NCI-H1105 (cell line): ENCODE measurements at regions not wholly inside any gene's neighbourhood (a gene's known extent, or its start where the extent isn't known, plus 50 kb on each side); places are given as distances from the start of the nearest gene placed in this dataset.
A peak's percentile ranks its signal among the peaks of the same experiment; 100 is the strongest.
"Not testable (repeated sequence)": the region's sequence is repeated elsewhere in the genome, so short reads cannot be mapped to it uniquely, and the experiment has no call there.

Experiments used
- DNase-seq: peaks from one replicate; lab custom pipeline; 2025; lab: John Stamatoyannopoulos, UW

DNA sequence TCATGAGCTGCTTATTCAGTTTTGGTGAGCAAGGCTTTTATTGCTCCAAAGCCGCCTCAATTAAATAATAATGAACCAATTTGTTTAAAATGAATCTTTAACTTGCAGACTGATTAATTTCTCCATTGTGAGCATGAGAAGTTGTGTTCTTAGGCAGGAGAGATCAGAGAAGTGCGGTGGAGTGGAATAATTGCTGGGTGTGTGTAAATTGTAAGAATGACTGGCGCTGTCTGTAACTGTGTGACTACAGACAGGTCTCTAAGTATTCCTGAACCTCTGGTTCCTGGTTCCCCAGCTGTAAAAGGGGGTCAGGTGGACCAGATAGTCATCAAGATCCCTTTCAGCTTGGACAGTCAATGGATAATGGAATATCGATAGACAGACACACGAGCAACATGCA is 98.0 kb upstream of the EFEMP1 start:
- no peak for DNase-seq

DNA sequence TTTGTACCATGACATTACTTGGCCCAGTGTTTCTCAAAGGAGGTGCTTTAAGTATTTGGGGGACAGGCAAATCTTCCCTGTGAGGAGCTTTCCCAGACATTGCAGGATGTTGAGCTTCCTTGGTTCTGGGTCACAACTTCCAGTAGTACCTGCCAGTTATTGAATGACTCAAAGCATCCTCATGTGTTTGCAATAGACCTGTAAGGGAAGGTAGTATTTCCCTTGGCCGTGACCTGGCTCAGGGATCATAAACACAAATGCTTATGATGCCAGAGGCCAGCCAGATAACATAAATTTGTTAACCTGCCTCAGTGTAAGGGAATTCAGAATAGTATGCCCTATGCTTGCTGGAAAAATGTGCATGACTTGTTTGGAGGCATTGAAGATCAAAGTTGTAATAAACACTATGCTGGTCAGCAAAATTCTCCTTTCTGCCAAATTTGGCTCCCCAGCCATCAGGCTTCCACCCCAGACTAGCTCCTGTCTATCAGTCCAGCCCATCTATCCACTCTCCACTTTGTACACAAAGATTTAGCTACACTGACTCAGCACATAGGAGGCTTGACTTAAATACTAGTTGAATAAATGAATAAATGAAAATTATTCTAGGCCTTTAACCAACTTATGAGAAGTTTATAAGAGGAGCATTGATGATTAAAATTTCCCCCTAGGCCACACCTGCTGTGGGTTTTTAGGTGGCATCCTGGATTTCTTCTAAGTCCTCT is 102.0 kb upstream of the EFEMP1 start:
- DNase-seq = no peak

DNA sequence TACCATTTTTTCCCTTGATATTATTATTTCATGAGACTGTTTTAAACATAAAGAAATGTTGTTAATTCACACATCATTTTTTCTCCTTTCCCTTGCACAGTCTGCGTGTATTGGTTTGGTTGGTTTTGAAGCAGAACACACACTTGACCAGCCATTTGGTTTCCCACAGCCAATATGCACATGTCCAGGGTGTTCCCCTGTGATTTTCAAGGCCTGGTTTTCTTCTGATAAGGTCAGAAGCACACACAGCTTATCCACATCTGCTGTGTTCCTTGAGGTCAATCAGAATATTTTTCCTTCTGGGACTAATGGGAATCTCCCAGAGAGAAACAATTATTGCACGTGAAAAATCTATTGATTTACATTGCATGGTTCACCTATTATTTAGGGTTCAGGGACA is 103.2 kb upstream of the EFEMP1 start:
- DNase-seq = no peak

DNA sequence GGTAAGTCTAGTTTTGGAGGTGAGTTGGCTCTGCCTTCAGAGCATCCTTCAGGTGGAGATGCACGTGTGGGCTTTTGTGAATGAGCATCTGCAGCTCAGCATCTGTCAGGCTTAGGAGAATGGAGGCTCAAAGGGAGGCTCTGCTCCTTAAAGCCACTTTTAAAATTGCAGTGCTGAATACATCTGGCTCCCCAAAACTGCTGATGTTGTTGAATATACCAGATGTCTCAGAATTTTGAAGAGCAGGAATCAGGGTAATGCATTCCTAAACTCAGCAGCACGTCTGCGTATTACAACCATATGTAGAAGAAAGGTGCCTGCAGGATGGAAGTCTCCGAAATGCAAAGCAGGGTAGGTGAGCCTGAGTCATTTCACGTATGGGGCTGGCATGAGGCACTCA is 106.5 kb upstream of the EFEMP1 start:
- no peak for DNase-seq

DNA sequence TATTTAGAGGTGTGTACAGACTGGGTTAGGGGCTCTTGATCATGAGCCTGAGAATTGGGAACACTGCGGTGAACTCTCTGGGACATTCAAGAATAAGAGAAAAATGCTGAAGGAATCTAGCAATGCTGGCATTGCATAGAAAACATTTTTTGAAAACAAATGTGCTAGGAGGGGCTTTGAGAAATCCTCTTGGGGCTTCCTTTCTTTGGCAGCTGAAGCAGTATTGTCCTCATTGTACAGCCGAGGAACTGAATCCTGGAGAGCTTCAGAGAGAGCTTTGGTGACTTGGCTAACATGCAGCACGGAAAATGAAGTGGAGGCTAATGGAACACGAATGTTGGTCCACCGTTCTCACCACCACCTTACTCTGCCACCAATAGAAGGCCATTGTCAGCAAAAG is 107.3 kb upstream of the EFEMP1 start:
- DNase-seq = no peak

DNA sequence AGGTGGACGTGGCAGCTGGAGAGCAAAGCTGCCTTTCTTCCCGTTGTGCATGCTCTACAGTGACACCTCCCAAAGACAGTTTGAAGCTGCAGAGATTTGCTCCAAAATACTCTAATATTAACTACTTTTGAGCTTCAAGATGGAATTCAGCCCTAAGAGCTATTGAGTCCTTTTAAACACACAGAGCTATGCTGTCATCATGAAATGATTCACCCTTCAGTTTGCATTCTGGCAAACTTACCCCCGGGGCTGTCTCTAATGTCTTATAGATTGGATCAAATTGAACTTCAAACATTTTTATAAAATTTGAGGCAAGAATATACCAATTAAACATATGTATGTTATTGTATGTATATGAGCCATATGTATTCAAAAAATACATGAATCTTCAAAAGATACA is 110.7 kb upstream of the EFEMP1 start:
- no peak for DNase-seq

DNA sequence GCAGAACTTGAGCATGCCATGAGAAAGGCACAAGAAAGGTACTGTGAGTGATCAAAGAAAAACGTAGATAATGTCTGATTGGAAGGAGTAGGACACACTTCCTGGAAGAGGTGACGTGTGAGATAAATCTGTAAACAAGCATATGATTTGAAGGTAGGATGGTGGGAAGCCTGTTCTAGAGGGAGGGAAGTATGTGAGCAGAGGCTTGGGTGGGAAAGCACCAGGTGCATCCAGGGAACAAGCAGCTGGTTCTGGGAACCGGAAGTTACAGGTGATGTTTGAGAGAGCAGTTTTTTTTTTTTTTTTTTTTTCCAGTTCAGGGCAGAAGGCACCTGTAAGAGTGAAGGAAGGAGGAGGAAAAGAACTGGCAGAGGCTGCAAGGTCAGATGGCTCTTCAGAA is 116.6 kb upstream of the EFEMP1 start:
- DNase-seq = peak; percentile 35

DNA sequence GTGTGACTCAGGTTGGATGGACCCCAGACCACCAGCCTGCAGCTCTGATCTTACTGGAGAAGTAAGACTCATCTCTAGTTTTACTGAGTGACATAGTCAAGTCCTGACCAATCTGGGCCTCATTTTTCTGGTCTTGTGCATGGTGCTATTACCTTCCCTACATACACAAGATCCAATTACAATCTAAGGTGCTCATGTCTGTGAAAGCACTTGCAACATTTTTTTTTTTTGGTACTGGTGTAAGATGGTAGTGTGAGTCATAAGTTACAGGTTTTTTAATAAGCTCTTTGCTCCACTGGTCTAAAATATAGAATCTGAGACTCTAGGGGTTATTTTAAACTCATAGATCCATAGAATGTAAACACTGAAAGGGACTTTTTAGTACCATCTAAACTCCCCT is 117.3 kb upstream of the EFEMP1 start:
- DNase-seq = no peak

DNA sequence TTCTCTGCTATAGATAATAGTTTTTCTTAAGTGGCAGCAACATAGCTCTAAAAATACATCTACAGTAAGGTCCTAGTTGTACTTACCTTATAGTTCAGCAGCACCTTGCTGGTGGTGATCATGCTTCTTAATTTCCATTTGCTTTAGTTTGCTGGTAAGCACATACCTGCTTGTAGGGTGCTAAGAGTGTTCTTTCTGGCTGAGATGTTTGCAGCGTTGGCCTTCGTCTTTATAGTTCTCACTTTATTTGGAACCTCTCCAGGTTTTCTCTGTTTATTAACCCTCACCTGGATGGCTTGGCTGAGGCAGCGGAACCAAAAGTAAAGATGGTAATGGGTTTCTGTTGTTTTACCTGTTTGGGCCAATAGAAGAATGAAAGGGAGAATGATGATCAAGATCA is 123.6 kb upstream of the EFEMP1 start:
- peak; percentile 45 for DNase-seq

DNA sequence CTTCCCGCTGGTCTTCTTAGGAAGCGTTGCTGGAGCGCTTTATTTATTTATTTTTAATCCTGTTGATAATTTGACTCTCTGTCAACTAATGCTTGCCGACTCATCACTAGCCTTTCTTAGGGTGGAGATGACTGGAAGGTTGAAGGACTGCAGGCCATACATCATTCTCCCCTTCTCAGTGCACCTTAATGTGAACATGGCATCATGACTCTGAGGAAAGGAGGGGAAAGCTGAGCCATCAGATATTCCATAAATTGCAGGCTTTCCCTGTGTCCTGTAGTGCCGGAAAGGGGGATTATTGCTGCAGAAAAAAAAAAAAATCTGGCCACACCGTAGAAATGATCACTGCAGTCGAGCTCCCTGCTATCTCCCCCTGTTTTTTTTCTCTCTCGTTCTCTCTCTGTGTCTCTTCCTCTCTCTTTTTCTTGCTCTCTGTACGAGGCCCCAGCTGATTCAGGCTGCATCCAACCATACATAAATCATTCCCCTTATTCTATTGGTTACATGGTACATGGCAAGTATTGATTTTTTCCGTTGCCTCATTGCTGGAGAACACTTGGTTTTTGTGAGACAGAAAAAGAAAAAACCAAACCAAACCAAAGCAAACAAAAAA is 125.8 kb upstream of the EFEMP1 start:
- DNase-seq = no peak

DNA sequence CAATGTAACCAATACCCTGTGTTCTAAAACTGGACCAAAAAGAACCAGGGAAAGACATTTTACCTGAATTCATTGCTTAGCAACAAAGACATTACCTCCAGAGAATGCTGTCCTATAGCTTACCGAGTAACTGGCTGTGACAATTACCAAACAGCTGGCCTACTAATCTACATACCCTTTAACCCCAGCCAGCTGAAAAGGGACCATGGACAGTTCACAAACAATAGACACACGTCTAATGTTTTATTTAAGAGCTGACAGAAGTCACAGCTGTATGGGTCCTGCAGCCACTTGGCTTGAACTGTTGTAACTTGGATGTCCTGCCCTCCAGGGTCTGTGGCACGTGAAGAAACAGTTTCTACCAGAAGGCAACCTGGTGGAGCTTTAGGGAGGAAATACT is 130.1 kb upstream of the EFEMP1 start:
- no peak for DNase-seq

DNA sequence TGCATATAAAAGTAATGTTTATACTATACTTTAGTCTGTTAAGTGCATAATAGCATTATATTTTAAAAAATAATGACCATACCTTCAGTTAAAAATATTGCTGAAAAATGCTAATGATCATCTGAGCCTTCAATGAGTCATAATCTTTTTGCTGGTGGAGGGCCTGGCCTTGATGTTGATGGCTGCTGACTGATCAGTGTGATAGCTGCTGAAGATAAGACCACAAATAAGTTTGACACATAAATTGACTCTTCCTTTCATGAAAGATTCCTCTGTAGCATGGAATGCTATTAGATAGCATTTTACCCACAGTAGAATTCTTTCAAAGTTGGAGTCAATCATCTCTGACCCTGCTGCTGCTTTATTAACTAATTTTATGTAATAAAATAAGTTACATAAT is 128.4 kb upstream of the CCDC85A start:
- DNase-seq = no peak

DNA sequence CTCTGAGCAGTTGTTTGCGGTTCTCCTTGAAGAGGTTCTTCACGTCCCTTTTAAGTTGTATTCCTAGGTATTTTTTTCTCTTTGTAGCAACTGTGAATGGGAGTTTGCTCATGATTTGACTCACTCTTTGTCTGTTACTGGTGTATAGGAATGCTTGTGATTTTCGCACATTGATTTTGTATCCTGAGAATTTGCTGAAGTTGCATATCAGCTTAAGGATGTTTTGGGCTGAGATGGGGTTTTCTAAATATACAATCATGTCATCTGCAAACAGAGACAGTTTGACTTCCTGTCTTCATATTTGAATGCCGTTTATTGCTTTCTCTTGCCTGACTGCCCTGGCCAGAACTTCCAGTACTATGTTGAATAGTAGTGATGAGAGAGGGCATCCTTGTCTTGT is 122.5 kb upstream of the CCDC85A start:
- DNase-seq = not testable (repeated sequence)

DNA sequence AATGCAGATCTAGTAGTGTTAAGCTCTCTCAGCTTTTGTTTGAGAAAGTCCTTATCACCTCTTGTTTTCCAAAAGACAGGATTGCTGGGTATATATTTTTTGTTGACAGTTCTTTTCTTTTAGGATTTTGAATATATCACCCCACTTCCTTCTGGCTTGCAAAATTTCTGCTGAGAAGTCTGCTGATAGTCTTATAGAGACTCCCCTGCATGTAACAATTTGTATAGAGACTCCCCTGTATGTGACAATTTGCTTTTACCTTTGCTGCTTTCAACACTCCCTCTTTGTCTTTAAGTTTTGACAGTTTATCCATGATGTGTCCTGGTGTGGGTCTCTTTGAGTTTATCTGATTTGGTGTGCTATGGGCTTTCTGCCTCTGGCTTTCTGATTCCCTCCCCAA is 115.0 kb upstream of the CCDC85A start:
- DNase-seq = no peak

DNA sequence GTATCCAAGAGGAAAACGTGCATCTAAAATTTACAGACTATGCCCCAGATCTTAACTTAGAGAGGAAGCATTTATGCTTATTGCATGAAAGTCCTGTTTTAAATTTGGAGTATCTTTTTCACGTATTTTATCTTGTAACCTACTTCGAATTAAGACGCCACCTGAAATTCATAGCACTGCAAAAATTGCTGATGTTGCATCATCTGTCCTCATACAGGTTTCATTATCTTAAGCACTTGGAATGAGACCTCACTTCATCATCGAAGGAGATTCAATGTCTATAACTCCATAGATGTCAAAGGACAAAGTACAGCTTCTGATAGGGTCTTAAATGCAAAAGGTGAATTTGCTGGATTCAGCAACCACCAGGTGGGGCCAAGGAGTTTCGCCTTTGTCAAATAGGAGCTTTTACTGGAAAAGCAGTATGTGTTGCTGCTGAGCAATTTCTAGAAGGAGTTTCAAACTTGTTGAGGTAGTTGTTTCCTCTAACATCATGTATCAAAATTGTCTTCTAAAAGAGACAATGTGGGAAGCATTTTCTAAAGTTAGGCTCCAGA is 106.4 kb upstream of the CCDC85A start:
- DNase-seq = no peak

DNA sequence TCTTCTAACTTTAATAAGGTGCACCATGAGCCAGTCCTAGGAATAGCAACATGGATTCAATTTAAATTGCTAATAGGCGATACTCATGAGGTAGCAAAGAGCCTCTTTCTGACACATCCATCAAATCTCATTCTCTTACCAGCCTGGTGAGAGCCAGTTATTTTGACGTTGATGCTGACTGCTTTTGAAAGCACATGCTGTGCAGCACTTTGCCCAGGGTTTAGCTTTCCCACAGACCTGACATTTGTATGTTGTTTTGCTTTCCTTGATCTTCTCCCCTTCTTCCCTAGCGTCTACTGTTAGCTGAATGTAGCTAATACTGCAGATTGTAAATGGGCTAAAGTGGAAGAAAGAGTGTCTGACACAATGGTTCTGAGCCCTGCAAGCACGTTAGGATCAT is 101.1 kb upstream of the CCDC85A start:
- no peak for DNase-seq

DNA sequence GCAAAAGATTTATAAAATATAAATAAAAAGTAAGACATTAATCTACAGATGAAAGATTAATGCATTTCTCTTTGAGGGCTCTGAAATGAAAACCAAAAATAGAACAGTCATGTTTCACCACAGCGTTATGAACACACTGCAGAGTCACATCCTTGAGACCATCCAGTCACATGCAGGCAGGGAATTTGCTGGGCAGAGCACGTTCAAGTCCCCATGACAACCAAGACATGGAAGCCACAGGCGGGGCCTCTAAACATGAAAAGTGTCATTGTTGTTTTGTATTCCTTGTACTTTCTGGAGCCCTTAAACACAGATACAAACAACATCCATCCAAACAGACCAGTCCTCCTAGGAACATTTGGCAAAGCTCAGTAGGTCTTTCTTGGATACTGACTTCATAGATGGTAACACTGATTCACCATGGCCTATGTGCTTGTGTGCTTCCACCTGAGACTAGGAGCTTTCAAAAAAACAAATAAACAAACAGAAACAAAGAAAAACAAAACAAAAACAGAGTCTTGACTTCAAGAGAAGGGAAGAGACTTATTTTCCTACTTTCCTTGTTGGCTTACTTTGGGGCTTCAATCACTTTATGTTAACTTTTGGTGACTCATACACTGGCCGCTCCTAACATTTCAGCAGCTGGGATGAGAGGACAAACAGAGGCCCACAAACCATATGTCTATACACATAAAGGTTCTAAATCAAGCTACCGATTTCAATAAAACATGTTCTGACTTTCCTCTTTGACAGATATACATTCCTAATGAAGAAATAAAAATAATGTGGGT is 99.5 kb upstream of the CCDC85A start:
- DNase-seq = no peak

DNA sequence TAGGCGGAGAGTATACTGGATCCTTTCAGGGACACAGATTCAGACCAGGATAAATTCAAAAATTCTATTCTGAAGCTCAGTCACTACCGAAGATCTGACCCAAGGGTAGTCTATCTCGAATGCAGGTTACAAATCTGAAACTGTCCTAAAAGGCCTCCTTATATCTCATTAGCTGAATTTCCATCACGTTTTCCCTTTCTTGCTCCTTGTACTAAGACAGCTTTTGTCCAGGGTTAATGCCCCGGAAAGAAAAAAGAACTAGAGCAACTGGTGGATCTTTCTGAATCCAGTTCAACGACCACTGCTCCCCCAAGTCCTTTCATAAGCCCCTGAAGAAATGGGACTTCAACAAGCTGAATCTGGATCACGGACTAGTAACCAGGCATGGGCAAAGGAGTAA is 97.5 kb upstream of the CCDC85A start:
- no peak for DNase-seq

DNA sequence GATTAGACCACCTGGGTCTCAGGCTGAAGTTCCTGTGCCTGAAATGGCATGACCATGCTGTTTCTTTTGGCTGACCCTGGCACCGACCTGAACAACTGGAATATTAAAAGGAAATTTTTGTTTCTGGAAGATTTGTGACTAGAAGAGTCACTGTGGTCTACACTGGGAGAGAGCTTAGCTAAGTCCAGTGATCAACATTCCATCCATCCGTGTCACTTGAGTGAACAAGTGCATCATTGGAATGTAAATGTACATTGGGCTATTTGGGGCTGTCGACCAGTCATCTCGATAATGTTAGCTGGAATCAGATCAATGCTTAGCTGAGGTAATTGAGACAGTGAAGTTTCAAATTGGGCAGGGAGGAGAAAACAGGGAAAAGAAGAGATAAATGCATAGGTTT is 95.4 kb upstream of the CCDC85A start:
- DNase-seq = no peak

DNA sequence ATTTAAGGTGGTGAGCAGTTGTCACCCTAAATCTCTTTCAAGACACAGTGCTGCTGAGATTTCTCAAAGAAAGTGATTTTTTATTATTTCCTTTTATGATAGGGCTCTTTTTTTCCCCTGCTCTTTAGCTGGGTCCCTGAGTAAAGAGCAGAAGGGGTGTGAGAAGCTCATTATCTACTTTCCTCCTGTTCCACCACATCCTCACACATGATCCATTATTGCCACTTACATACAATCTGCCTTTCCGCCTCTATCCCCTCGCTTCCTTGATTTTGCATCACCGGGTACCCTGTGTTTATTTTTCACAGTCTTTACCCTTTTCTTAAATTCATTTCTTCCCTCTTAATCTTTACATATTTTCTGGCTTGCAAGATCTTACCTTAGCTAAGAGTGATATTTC is 93.9 kb upstream of the CCDC85A start:
- DNase-seq = no peak

DNA sequence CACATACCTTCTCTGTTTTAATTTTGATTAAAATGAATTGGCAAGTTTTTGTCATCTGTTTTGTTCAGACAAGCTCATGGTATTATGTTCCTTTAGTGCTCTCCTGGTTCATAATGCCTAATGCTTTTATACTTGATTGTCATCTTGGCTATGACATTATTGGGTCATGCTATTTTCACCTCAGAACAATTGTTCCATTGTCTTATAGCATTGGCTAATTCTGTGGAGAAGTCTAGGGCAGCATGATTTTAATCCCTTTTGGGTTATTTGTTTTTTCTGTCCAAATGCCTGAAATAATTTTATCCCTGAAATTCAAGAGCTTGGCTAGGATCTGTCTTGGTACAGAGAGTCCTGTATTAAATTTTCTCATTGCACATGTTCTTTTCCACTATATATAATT is 83.8 kb upstream of the CCDC85A start:
- DNase-seq = no peak

DNA sequence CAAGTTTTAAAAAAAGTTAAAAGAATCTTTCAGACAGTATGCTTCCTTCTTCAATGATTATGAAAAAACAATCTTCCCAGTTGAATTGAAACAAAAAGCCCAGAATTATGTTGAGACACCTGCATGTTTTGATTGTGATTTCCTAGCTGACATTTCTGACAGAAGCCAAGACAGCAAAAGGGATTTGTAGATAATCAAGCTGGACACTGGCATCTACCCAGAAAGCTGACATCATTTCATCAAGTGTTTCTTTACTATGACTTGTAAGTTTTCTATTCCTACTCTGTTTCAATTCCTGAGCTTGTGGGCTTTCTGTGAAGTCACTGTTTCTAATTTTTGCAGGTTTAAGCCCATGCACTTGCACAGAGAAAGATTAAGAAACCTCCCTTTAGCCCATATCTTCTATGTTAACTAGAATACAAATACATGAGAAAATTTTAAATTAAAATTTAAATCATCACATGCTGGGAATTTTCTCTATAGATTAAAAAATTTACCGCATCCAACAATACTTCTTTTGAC is 82.9 kb upstream of the CCDC85A start:
- DNase-seq = no peak

DNA sequence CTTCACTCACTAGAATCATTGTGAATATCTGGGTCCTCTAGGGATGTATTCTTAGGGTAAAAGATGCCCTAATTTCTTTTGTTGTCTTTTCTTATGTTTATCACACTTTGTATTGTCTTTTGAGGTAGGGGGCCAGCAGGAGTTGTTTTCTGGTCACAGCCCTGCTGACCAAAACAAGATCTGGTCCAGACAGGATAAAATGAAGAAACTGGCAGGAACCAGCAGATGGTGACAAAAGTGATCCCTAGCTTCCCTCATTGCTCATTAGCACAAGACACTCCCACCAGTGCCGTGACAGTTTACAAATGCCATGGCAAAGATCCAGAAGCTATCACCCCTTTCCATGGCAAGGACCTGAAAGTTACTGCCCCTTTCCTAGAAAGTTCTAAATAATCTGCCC is 81.7 kb upstream of the CCDC85A start:
- no peak for DNase-seq
